HG03342 (cell line): ENCODE measurements at regions not wholly inside any gene's neighbourhood (a gene's known extent, or its start where the extent isn't known, plus 50 kb on each side); places are given as distances from the start of the nearest gene placed in this dataset.
A peak's percentile ranks its signal among the peaks of the same experiment; 100 is the strongest.
"Not testable (repeated sequence)": the region's sequence is repeated elsewhere in the genome, so short reads cannot be mapped to it uniquely, and the experiment has no call there.

Experiments used
- ATAC-seq: cut with Tn5 transposase; IDR thresholded peaks from one replicate; pipeline ENCODE4 v1.9.1; 2021; ENCODE audit warnings: mild to moderate bottlenecking, moderate library complexity; ENCODE audit not compliant: unreplicated experiment

GRCh38 chr5:39638813-39639212, 214.0 kb upstream of the DAB2 start:
- no peak for ATAC-seq

GRCh38 chr5:39633057-39633456, 208.3 kb upstream of the DAB2 start:
- no peak for ATAC-seq

GRCh38 chr5:39631958-39632357, 207.2 kb upstream of the DAB2 start:
- no peak for ATAC-seq

GRCh38 chr5:39629946-39630345, 205.2 kb upstream of the DAB2 start:
- no peak for ATAC-seq

GRCh38 chr5:39628348-39628747, 203.6 kb upstream of the DAB2 start:
- ATAC-seq, result no peak

- no peak for ATAC-seq
Observed at GRCh38 chr5:39624890-39625289, 200.1 kb upstream of the DAB2 start.

GRCh38 chr5:39624268-39624886, 199.6 kb upstream of the DAB2 start:
- peak; percentile 84 for ATAC-seq

GRCh38 chr5:39623291-39623865, 198.6 kb upstream of the DAB2 start:
- ATAC-seq, result no peak

- ATAC-seq, result no peak
Observed at GRCh38 chr5:39622281-39622680, 197.5 kb upstream of the DAB2 start.

- no peak for ATAC-seq
Observed at GRCh38 chr5:39619168-39619818, 194.5 kb upstream of the DAB2 start.

GRCh38 chr5:39618391-39618790, 193.6 kb upstream of the DAB2 start:
- no peak for ATAC-seq

- ATAC-seq, result no peak
Observed at GRCh38 chr5:39616131-39616530, 191.4 kb upstream of the DAB2 start.

GRCh38 chr5:39611076-39611475, 186.3 kb upstream of the DAB2 start:
- not testable (repeated sequence) for ATAC-seq

- ATAC-seq, result no peak
Observed at GRCh38 chr5:39608024-39608423, 183.2 kb upstream of the DAB2 start.

GRCh38 chr5:39606591-39606990, 181.8 kb upstream of the DAB2 start:
- no peak for ATAC-seq

- no peak for ATAC-seq
Observed at GRCh38 chr5:39605588-39606575, 181.1 kb upstream of the DAB2 start.

GRCh38 chr5:39605145-39605544, 180.4 kb upstream of the DAB2 start:
- no peak for ATAC-seq

GRCh38 chr5:39604491-39604890, 179.7 kb upstream of the DAB2 start:
- ATAC-seq, result no peak

GRCh38 chr5:39599721-39600431, 175.1 kb upstream of the DAB2 start:
- ATAC-seq, result no peak

GRCh38 chr5:39598661-39599248, 174.0 kb upstream of the DAB2 start:
- ATAC-seq, result no peak
